GM18502 (cell line): ENCODE measurements at regions not wholly inside any gene's neighbourhood (a gene's known extent, or its start where the extent isn't known, plus 50 kb on each side); places are given as distances from the start of the nearest gene placed in this dataset.
"Not testable (repeated sequence)": the region's sequence is repeated elsewhere in the genome, so short reads cannot be mapped to it uniquely, and the experiment has no call there.

Experiments
- ATAC-seq: cut with Tn5 transposase; IDR thresholded peaks from one replicate; pipeline ENCODE4 v1.9.1; 2021; ENCODE audit warnings: mild to moderate bottlenecking; ENCODE audit not compliant: unreplicated experiment, poor library complexity

- ATAC-seq: no peak
These were observed 55.5 kb downstream of the PRR15 start for GRCh38 chr7:29619111-29619510.

GRCh38 chr7:29619848-29620555 lies 56.4 kb downstream of the PRR15 start:
- ATAC-seq: no peak

GRCh38 chr7:29620556-29620930 lies 56.9 kb downstream of the PRR15 start:
- no peak for ATAC-seq

- no peak for ATAC-seq
These were observed 59.0 kb downstream of the PRR15 start for GRCh38 chr7:29622335-29623265.

- no peak for ATAC-seq
These were observed 60.3 kb downstream of the PRR15 start for GRCh38 chr7:29623973-29624372.

GRCh38 chr7:29626730-29627129 lies 63.1 kb downstream of the PRR15 start:
- ATAC-seq: no peak

- ATAC-seq: no peak
These were observed 64.0 kb downstream of the PRR15 start for GRCh38 chr7:29627631-29628030.

GRCh38 chr7:29629507-29629906 lies 65.9 kb downstream of the PRR15 start:
- no peak for ATAC-seq

GRCh38 chr7:29635067-29636008 lies 71.7 kb downstream of the PRR15 start:
- not testable (repeated sequence) for ATAC-seq

GRCh38 chr7:29636009-29636351 lies 72.3 kb downstream of the PRR15 start:
- ATAC-seq: no peak

GRCh38 chr7:29637374-29637773 lies 73.7 kb downstream of the PRR15 start:
- ATAC-seq: no peak

- not testable (repeated sequence) for ATAC-seq
These were observed 75.2 kb downstream of the PRR15 start for GRCh38 chr7:29638841-29639240.

GRCh38 chr7:29639386-29639785 lies 75.8 kb downstream of the PRR15 start:
- ATAC-seq: no peak

- ATAC-seq: no peak
These were observed 76.4 kb downstream of the PRR15 start for GRCh38 chr7:29639886-29640595.

GRCh38 chr7:29641651-29642050 lies 78.0 kb downstream of the PRR15 start:
- no peak for ATAC-seq

GRCh38 chr7:29642494-29643155 lies 79.0 kb downstream of the PRR15 start:
- no peak for ATAC-seq

- ATAC-seq: not testable (repeated sequence)
These were observed 82.5 kb downstream of the PRR15 start for GRCh38 chr7:29646116-29646515.

GRCh38 chr7:29647020-29647654 lies 83.5 kb downstream of the PRR15 start:
- no peak for ATAC-seq

GRCh38 chr7:29647691-29648210 lies 84.1 kb downstream of the PRR15 start:
- not testable (repeated sequence) for ATAC-seq
